GM12891 (cell line): ENCODE measurements at regions not wholly inside any gene's neighbourhood (a gene's known extent, or its start where the extent isn't known, plus 50 kb on each side); places are given as distances from the start of the nearest gene placed in this dataset.

Source experiments
- POLR2A ChIP-seq: IDR thresholded peaks from 2 replicates; pipeline ENCODE4 v1.6.1; 2011; ENCODE audit warnings: low read depth, low read length, control low read depth
- POLR2AphosphoS5 ChIP-seq: IDR thresholded peaks from 2 replicates; pipeline ENCODE4 v1.6.1; 2011; ENCODE audit warnings: low read depth, low read length, control low read depth

DNA sequence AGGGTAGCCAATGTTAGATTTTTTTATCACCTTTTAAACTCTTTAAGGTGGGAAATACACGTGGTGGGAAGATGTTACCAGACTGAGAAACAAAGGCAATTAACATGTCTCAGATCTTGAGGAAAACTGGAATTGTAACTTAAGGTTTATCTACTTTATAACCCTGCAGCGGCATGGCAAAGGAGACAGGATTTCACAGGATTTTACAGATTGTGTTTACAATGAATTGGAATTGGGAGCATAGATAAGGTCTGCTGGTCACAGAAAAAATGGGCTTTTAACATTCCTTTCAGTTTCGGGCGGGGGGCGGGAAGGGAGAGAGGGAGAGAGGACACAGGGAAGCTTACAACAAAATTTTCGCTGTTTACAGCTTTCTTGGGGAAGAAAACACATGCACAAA is 467.5 kb upstream of the CT83 start:
- no peak for TF ChIP-seq POLR2A
- no peak for TF ChIP-seq POLR2AphosphoS5
